ENCODE measurements at regions not wholly inside any gene's neighbourhood (a gene's known extent, or its start where the extent isn't known, plus 50 kb on each side); places are given as distances from the start of the nearest gene placed in this dataset.

GRCh38 chr9:118215549-118215948, 511.3 kb downstream of the TLR4 start:
- no peak overlapping the region for H3K4me3 ChIP-seq (replicated peaks; ENCODE audit: low read depth, low read length)
- H3K27me3 ChIP-seq (replicated peaks; ENCODE audit: control insufficient read depth, insufficient read depth, low read length) = no peaks in the 10 kb centered on the region; the same call in 1 of the 2 replicates
- DNase-seq (ENCODE audit: extremely low read depth, insufficient read length) = no peak
- TF ChIP-seq CTCF (IDR thresholded peaks at IDR 0.05; ENCODE audit: insufficient read depth, low read length, poor library complexity, severe bottlenecking) = no peak
- H3K36me3 ChIP-seq (ENCODE audit: control insufficient read depth, insufficient read depth, low read length) = no peaks in the 10 kb centered on the region

DNA sequence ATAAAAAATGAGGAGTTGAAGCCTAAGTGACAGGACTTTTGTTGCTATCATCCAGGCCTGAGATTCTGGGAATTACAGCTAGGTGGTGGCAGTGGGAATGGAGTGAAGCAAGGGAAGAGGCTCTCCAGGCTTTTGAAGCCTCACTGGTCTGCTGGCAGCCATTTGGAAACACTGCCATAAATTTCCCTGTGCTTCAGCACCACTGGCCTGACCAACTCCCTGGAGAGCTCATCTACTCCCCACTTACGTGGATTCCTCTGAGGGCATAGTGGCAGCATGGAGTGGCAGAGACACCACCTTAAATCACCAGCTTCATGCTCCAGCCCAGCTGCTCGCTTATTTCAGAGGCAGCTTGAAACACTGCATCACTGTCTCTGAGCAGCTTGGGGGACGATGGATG, 518.2 kb downstream of the TLR4 start:
- H3K27me3 ChIP-seq (replicated peaks; ENCODE audit: control insufficient read depth, insufficient read depth, low read length) = no peaks in the 10 kb centered on the region; the same call in 1 of the 2 replicates
- no peaks in the 10 kb centered on the region for H3K36me3 ChIP-seq (ENCODE audit: control insufficient read depth, insufficient read depth, low read length)
- no peak for DNase-seq (ENCODE audit: extremely low read depth, insufficient read length)
- H3K4me3 ChIP-seq (replicated peaks; ENCODE audit: low read depth, low read length) = no peak overlapping the region
- no peak for TF ChIP-seq CTCF (IDR thresholded peaks at IDR 0.05; ENCODE audit: insufficient read depth, low read length, poor library complexity, severe bottlenecking)

- no peak for TF ChIP-seq CTCF (IDR thresholded peaks at IDR 0.05; ENCODE audit: insufficient read depth, low read length, poor library complexity, severe bottlenecking)
- no peaks in the 10 kb centered on the region; the same call in 1 of the 2 replicates for H3K27me3 ChIP-seq (replicated peaks; ENCODE audit: control insufficient read depth, insufficient read depth, low read length)
- no peak for DNase-seq (ENCODE audit: extremely low read depth, insufficient read length)
- H3K4me3 ChIP-seq (replicated peaks; ENCODE audit: low read depth, low read length) = no peak overlapping the region
- no peaks in the 10 kb centered on the region for H3K36me3 ChIP-seq (ENCODE audit: control insufficient read depth, insufficient read depth, low read length)
Observed at GRCh38 chr9:118223111-118223510, 518.9 kb downstream of the TLR4 start.

- no peak for DNase-seq (ENCODE audit: extremely low read depth, insufficient read length)
- Histone ChIP-seq H3K27me3 (replicated peaks; ENCODE audit: control insufficient read depth, insufficient read depth, low read length) (no peaks in the 10 kb centered on the region), H3K4me3 (replicated peaks; ENCODE audit: low read depth, low read length) (no peak overlapping the region), H3K36me3 (ENCODE audit: control insufficient read depth, insufficient read depth, low read length) (no peaks in the 10 kb centered on the region)
- TF ChIP-seq CTCF (IDR thresholded peaks at IDR 0.05; ENCODE audit: insufficient read depth, low read length, poor library complexity, severe bottlenecking) = no peak
Observed at GRCh38 chr9:118230329-118230728, 526.1 kb downstream of the TLR4 start.

DNA sequence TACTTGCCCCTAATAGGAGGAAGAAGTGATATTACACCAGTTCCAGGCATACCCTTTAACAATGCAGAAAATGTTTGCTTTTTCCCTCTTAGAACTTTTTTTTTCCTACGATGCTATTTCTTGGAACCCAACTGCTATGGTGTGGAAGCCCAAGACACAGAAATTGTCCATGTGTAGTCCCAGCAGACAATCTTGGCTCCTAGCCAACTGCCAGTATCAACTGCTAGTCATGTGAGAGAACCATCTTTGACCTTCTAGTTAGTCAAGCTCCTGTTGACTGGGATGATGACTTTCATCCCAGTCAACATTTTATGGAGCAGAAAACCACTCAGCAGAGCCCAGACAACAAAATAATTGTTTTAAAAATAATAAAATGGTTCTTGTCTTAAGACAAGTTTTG, 532.4 kb downstream of the TLR4 start:
- TF ChIP-seq CTCF (IDR thresholded peaks at IDR 0.05; ENCODE audit: insufficient read depth, low read length, poor library complexity, severe bottlenecking) = no peak
- no peak for DNase-seq (ENCODE audit: extremely low read depth, insufficient read length)
- no peak overlapping the region for H3K4me3 ChIP-seq (replicated peaks; ENCODE audit: low read depth, low read length)

GRCh38 chr9:118238139-118238538, 533.9 kb downstream of the TLR4 start:
- no peak for DNase-seq (ENCODE audit: extremely low read depth, insufficient read length)
- no peaks in the 10 kb centered on the region for H3K27me3 ChIP-seq (replicated peaks; ENCODE audit: control insufficient read depth, insufficient read depth, low read length)
- no peak for TF ChIP-seq CTCF (IDR thresholded peaks at IDR 0.05; ENCODE audit: insufficient read depth, low read length, poor library complexity, severe bottlenecking)
- H3K4me3 ChIP-seq (replicated peaks; ENCODE audit: low read depth, low read length) = no peak overlapping the region
- no peaks in the 10 kb centered on the region for H3K36me3 ChIP-seq (ENCODE audit: control insufficient read depth, insufficient read depth, low read length)

More for the DNA sequence above, 532.4 kb downstream of the TLR4 start:
- Histone ChIP-seq H3K27me3 (replicated peaks; ENCODE audit: control insufficient read depth, insufficient read depth, low read length) (no peaks in the 10 kb centered on the region), H3K36me3 (ENCODE audit: control insufficient read depth, insufficient read depth, low read length) (no peaks in the 10 kb centered on the region)
